ENCODE measurements at regions not wholly inside any gene's neighbourhood (a gene's known extent, or its start where the extent isn't known, plus 50 kb on each side); places are given as distances from the start of the nearest gene placed in this dataset.
A peak's percentile ranks its signal among the peaks of the same experiment; 100 is the strongest.

GRCh38 chr3:124428372-124429128 is 301.7 kb upstream of the UMPS start:
- no peak for FAIRE-seq
- DNase-seq (ENCODE audit: insufficient read length, low spot score), result no peak

DNA sequence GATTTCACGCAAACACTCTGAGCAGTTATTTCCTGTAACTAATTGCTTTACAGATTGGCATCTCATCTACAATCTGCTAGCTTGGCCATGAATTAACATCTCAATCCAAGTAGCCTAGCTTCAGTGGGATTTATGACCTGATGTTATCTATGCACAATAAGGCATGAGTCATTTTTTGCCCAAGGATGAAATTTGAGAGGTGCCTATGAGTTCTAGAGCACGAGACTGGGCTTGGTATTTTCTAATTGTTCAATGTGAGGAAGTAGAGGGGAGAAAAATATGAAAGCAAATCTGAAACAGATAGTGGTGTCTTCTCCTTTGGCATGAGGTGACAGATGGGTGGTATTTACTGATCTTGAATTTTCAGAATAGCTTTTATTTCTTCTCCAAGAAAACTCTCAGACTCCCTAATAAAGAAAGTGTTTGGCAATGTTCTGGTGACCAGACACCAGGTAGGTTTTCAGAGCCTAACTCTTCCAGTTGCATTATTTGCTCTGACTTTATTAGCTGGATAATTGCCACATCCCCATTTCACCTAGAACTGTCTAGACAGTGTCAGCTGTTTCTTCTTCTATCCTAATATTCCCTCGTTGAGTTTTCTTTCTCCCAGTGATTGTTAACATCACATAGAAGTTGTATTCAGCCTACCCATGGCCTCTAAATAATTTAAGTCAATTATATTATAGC is 301.0 kb upstream of the UMPS start:
- FAIRE-seq, result no peak

GRCh38 chr3:124431331-124431994 is 298.8 kb upstream of the UMPS start:
- DNase-seq (ENCODE audit: insufficient read length, low spot score) (no peak), FAIRE-seq (no peak)

More for the DNA sequence above, 301.0 kb upstream of the UMPS start:
- DNase-seq (ENCODE audit: insufficient read length, low spot score), result no peak

GRCh38 chr3:124434176-124434575 is 296.1 kb upstream of the UMPS start:
- no peak for FAIRE-seq

DNA sequence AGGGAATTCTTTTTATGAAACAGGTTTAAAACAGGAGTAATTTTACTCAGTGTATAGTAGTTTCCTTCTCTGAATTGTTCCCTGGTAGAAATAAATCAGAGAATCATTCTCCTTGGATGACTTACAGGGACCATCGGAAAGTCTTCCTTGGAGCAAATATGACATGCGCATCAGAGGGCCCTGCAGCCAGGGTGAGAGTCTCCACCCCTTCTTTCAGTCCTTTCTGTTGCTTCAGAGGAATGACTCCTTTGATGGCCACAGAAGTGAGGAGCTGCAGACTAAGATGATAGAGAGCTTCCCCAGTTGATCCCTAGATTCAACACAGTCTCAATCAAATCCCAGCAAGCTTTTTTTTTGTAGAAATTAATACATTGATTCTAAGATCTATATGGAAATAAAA is 294.8 kb upstream of the UMPS start:
- no peak for FAIRE-seq
- no peak for DNase-seq (ENCODE audit: insufficient read length, low spot score)

More at GRCh38 chr3:124434176-124434575, 296.1 kb upstream of the UMPS start:
- DNase-seq (ENCODE audit: insufficient read length, low spot score), result no peak

GRCh38 chr3:124438813-124439212 is 291.4 kb upstream of the UMPS start:
- DNase-seq (ENCODE audit: insufficient read length, low spot score) (no peak), FAIRE-seq (no peak)

- FAIRE-seq, result no peak
- DNase-seq (ENCODE audit: insufficient read length, low spot score), result no peak
These were observed 290.6 kb upstream of the UMPS start for GRCh38 chr3:124439603-124440002.

GRCh38 chr3:124441766-124442165 is 288.5 kb upstream of the UMPS start:
- FAIRE-seq (no peak), DNase-seq (ENCODE audit: insufficient read length, low spot score) (no peak)

GRCh38 chr3:124442463-124442862 is 287.8 kb upstream of the UMPS start:
- DNase-seq (ENCODE audit: insufficient read length, low spot score), result no peak
- no peak for FAIRE-seq

DNA sequence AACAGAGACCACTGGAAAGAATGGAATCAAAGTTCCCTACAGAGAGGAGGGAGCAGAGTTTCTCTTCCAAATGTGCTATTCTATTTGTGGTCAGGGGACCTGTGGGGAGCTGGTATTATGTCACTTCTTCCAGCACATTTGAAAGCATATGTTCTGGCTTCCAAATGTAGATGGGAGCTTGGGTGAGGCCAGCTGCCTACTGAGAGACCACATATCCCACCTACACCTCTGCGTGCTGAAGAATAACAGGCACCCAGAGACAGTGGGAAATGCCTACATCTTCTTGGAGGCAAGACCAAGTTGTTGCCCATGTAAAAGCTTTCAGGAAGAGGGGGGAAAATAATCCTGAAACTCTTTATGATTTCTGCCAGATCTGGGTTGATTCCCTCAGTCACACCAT is 286.8 kb upstream of the UMPS start:
- FAIRE-seq, result no peak

DNA sequence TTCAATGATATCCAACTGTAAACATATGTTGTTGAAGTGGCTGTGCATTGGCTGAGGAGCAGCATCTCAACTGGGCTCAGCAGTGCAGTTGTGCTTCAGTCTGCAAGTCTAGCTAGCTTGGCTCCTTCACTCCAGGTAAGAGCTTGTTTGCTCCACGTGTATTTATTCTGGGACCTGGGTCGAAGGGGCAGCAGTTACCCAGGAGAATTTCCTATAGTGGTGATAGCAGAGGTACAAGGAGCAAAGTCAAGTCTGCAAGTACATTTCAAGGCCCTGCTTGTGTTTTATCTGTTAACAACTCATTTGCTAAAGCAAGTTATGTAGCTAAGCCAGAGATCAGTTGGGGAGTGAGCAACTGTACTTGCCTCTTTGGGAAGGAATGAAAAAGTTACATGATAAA is 286.2 kb upstream of the UMPS start:
- no peak for DNase-seq (ENCODE audit: insufficient read length, low spot score)
- no peak for FAIRE-seq

More for the DNA sequence above, 286.8 kb upstream of the UMPS start:
- DNase-seq (ENCODE audit: insufficient read length, low spot score), result no peak

DNA sequence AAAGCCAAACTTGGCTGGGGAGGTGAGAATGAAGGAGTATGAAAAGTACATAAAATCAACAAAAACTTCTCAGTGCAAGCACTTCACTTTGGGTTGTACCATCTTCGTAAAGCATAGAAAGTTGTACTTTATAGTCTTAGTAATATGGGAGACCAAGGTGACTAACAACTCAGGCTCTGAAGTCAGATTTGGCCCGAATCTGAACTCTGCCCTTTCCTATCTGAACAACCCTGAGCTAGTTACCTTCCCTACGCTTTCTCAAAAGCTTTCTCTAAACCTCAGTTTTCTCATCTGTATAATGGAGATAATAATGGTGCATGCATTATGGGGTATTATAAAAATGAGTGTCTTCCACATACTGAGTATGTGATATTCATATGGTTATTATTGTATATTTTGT is 285.4 kb upstream of the UMPS start:
- DNase-seq (ENCODE audit: insufficient read length, low spot score), result no peak
- no peak for FAIRE-seq

GRCh38 chr3:124447845-124448244 is 282.4 kb upstream of the UMPS start:
- FAIRE-seq (no peak), DNase-seq (ENCODE audit: insufficient read length, low spot score) (no peak)

DNA sequence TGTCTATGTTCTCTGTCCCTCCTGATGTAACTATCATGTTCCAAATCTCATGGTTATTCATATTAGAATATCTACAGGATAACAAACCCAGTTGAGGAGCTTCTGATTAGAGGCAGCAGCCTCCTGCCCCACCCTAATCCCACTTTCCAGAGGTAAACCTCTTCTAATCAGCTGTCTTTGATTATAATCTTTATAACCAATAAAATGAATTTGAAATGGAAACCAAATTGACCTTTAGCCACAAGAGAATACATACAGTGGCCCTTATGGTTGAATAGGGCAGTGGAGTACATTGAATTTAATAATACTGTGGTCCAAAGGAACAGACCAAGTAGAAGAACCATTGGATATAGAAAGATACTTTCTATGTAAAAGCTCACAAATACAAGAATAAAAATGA is 281.3 kb upstream of the UMPS start:
- no peak for FAIRE-seq
- no peak for DNase-seq (ENCODE audit: insufficient read length, low spot score)

DNA sequence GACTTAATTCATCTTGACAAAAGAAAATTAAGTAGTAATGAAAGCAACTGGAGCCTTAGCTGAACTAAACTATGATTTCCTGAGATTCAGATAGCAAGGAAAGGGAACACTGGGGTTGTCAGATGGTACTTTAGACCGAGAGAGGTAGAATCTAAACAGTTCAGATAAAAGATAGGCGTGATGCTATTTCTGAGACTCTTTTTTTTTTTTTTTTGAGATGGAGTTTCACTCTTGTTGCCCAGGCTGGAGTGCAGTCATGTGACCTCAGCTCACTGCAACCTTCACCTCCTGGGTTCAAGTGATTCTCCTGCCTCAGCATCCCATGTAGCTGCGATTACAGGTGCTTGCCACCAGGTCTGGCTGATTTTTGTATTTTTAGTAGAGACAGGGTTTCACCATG is 279.9 kb upstream of the UMPS start:
- no peak for DNase-seq (ENCODE audit: insufficient read length, low spot score)
- no peak for FAIRE-seq

DNA sequence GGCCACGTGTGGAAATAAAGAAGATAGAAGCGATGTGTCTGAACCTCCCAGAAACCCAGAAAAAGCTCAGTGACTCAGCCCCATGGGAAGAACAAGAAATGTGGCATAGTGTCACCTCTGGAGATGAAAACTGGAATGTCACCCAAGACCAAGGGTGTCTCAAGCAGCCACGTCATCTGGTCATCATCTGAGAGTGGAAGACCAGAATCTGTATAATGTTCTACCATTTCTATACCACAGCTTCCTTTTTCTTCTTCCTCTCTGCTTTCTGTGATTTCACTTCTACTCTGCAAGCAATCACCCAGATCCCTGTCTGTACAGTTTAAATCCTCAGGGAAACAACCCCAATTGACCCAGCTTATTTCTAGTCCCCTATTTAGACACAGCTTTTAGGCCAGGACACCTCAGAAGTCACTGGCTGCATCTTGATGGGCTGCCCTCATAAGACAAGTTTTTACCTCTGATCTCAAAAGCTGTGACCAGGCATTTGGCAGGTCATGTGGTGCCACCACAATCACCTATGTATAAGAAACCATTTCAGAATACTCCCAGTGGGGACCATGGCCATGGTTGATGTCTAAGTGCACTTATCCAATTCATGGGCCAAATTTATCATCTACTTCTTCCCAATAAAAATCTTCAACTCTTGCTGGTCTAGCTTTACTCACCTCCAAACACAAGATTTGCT is 278.5 kb upstream of the UMPS start:
- FAIRE-seq, result peak; percentile 78

GRCh38 chr3:124453189-124453588 is 277.1 kb upstream of the UMPS start:
- no peak for FAIRE-seq

More for the DNA sequence above, 278.5 kb upstream of the UMPS start:
- peak; percentile 9 for DNase-seq (ENCODE audit: insufficient read length, low spot score)

DNA sequence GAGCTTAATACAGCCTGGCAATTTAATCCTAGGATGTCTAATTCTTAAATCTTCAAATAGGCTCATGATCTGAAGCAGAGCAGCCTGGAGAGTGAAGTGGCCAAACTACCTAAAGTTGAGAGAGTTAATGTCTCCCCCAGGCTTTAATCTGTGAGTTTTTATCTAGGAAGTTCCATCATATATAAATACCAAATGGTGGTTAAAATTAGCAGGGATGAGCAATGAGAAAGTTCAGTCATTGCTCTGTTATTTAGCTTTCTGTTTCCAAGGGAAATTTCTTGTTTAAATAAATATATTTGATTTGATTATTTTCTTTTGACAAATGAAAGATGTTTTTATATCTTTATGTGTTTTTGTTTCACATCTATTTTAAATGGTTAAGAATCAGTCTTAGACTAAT is 274.4 kb upstream of the UMPS start:
- DNase-seq (ENCODE audit: insufficient read length, low spot score) (no peak), FAIRE-seq (no peak)

More at GRCh38 chr3:124453189-124453588, 277.1 kb upstream of the UMPS start:
- no peak for DNase-seq (ENCODE audit: insufficient read length, low spot score)

- FAIRE-seq, result no peak
- no peak for DNase-seq (ENCODE audit: insufficient read length, low spot score)
These were observed 273.7 kb upstream of the UMPS start for GRCh38 chr3:124456506-124456905.

DNA sequence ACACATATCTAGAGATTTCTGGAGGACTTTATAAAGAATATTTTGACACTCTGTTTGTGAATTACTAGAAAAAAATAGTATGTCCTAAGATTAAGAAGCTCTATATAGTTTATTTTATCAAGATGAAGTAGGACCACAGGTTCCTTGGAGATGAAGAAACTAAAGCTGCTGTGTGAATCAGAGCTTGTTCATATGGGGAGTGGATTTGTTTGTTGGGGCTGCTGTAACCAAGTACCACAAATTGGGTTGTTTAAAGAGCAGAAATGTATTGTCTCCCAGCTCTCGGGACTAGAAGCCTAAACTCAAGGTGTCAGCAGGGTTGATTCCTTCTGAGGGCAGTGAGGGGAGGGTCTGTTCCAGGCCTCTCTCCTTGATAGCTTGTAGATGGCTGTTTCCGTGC is 270.6 kb upstream of the UMPS start:
- FAIRE-seq (no peak), DNase-seq (ENCODE audit: insufficient read length, low spot score) (no peak)

DNA sequence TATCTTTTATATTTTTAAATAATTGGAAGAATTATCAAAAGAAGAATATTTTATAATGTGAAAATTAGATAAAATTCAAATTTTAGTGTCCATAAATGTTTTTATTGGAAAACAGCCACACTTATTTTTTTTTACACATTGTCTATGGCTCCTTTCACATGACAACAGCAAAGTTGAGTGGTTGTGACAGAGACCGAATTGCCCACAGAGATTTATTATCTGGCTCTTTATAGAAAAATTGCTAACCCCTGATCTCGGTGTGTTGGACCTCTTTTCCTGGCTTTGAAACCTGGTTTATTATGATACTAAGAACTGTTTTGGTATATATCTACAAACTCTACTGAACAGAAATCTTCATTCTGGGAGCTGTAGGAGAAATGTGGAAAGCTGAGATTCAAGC is 269.1 kb upstream of the UMPS start:
- DNase-seq (ENCODE audit: insufficient read length, low spot score) (no peak), FAIRE-seq (no peak)

Data from GM19239 (cell line).